VCaP (cell line): ENCODE measurements at regions not wholly inside any gene's neighbourhood (a gene's known extent, or its start where the extent isn't known, plus 50 kb on each side); places are given as distances from the start of the nearest gene placed in this dataset.

Experiments
- H3K27ac ChIP-seq: fragments of 450-650 bp; 2 replicates; pipeline ENCODE4 v1.5.1; 2017
- TF ChIP-seq, protein P1 (sequence below): fragments of 450-650 bp; conservative IDR thresholded peaks from 2 replicates; pipeline ENCODE4 v1.5.1; 2017; ENCODE audit warnings: mild to moderate bottlenecking, moderate library complexity

DNA sequence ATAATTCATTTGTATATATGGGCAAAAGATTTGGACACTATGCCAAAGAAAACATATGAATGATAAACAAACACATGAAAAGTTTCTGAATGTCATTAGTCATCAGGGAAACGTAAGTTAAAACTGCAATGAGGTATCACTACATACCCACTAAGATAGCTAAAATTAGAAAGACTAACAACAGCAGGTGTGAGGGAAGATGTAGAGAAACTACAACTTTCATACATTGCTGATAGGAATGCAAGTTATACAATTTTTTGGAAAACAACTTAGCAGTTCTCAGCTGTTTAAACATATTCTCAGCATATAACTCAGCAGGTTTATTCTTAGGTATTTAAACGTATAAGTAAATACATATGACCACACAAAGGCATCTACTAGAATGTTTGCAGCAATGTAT, 563.5 kb upstream of the KLHL29 start:
- TF ChIP-seq, protein P1, sequence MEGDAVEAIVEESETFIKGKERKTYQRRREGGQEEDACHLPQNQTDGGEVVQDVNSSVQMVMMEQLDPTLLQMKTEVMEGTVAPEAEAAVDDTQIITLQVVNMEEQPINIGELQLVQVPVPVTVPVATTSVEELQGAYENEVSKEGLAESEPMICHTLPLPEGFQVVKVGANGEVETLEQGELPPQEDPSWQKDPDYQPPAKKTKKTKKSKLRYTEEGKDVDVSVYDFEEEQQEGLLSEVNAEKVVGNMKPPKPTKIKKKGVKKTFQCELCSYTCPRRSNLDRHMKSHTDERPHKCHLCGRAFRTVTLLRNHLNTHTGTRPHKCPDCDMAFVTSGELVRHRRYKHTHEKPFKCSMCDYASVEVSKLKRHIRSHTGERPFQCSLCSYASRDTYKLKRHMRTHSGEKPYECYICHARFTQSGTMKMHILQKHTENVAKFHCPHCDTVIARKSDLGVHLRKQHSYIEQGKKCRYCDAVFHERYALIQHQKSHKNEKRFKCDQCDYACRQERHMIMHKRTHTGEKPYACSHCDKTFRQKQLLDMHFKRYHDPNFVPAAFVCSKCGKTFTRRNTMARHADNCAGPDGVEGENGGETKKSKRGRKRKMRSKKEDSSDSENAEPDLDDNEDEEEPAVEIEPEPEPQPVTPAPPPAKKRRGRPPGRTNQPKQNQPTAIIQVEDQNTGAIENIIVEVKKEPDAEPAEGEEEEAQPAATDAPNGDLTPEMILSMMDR = no peak
- H3K27ac ChIP-seq = no peak overlapping the region

DNA sequence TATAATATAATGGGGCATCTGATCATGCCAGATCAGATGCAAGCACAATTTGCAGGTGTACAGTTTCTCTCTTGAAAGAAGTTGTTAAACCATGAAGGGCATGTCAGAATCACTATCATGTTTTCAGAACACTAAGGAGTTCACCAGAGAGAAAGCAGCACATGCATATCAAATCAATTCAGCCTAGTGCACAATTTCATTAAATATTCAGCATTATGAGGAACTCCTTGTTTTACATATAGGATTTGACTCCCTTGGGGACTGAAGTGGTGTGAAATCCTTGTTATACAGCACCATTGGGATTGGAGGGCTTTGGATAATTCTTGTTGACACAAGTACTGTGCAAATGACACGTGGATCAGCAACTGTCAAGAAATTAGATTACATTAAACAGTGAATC, 562.1 kb upstream of the KLHL29 start:
- no peak overlapping the region for H3K27ac ChIP-seq
- TF ChIP-seq, protein P1 = no peak

DNA sequence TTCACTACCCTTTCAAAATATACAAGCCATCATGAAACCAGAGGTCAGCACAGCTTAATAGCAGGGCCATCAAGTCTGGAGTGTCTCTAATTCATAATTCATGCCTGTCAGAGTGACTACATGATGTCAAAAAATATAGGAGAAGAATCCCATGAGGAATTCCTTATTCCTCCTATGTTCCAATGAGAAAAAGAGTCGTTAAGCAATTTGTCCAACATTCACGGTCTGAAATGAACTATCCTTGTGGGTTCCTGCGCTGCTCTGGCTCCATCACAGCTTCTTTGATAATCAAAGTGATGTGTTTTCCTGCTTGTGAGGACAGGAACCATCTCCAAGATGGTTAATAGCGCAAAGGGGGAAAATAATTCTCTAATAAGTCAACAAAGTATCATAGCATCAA, 560.4 kb upstream of the KLHL29 start:
- no peak overlapping the region for H3K27ac ChIP-seq
- TF ChIP-seq, protein P1 = no peak

DNA sequence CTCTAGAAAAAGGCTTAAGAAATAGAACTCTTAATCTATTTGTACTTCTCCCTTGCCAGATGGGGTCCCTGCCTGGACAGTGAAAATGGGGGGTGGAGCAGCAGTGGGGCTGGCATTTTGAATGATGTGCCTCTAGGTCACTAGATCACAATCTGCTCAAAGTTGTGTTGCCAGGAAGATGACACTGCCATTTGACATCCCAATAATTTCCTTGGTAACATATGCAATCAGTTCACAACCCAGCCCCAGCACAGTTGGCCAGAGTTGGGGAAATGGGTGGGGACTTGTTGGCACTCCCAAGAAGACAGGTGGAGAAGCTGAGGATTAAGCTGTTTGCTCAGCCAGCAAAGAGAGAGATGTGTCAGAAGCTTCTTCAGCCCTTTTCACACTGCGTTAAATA, 558.3 kb upstream of the KLHL29 start:
- H3K27ac ChIP-seq = no peak overlapping the region
- TF ChIP-seq, protein P1 = no peak

DNA sequence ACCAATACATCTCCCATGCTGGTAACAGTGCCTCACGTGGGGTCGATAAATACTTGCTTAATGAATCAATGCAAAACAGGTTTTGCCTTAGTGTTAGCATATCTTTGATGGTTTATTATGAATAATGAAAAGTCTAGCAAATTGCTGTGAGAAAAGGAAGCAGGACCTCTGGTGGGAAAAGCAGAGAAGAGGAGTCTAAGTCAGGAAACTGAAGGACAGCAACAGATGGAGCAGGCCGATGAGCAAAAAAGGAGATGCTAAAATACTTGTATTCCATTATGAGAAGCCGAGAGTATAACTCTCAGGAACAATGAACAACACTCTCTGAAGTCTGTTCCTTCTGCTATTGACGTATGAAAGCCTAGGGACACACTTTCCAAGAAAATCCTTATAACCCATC, 555.2 kb upstream of the KLHL29 start:
- TF ChIP-seq, protein P1 = no peak
- H3K27ac ChIP-seq = no peak overlapping the region

DNA sequence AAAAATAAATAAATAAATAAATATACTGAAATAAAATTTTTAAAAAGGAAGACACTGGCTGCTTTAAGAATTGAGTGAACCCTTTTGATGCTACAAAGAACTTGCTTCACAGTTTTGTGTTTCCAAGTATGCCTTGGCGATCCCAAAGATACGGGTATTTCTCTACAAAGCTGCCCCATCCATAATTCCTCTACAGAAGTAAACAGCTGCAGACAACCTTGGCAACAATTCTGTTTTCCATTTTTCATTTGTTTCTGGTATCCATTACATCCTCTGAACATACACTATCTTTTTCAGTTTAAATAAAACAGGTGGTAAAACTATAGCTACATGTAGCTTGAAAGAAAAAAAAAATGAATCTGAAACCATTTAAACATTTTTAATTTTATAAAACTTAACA, 552.8 kb upstream of the KLHL29 start:
- H3K27ac ChIP-seq = no peak overlapping the region
- TF ChIP-seq, protein P1 = no peak

DNA sequence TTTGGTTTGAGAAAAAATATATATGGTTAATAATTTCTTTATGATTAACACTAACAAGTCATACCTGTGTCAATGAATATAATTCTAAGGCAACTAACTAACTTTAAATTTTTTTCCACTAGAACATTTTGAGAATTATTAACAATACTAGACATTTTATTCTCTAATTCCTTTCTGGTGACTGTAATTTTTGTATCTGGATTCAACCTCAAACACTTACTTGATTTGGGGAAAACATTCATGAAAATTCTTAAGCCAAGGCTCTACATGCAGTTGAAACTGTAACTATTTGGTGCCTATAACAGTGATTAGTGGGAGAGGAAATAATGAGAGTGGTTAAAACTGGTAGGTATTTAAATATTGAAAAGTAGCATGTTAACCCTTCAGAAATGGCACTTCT, 546.5 kb upstream of the KLHL29 start:
- TF ChIP-seq, protein P1 = no peak
- H3K27ac ChIP-seq = no peak overlapping the region
